HS-5 (cell line): ENCODE measurements at regions not wholly inside any gene's neighbourhood (a gene's known extent, or its start where the extent isn't known, plus 50 kb on each side); places are given as distances from the start of the nearest gene placed in this dataset.

Source experiments
- DNase-seq: peaks from one replicate; pipeline ENCODE4 v3.0.0-alpha.2; 2012; ENCODE audit warnings: low read depth

GRCh38 chr11:92796744-92797143, 172.7 kb upstream of the MTNR1B start:
- no peak for DNase-seq

GRCh38 chr11:92797874-92798273, 171.6 kb upstream of the MTNR1B start:
- DNase-seq = no peak

GRCh38 chr11:92801685-92802084, 167.8 kb upstream of the MTNR1B start:
- DNase-seq = no peak

GRCh38 chr11:92802644-92803043, 166.8 kb upstream of the MTNR1B start:
- DNase-seq = no peak

- DNase-seq = no peak
Observed at GRCh38 chr11:92803391-92803790, 166.1 kb upstream of the MTNR1B start.

GRCh38 chr11:92804388-92804966, 165.0 kb upstream of the MTNR1B start:
- no peak for DNase-seq

- DNase-seq = no peak
Observed at GRCh38 chr11:92808022-92808421, 161.4 kb upstream of the MTNR1B start.

GRCh38 chr11:92810423-92811064, 158.9 kb upstream of the MTNR1B start:
- no peak for DNase-seq

GRCh38 chr11:92811341-92811740, 158.1 kb upstream of the MTNR1B start:
- DNase-seq = no peak

GRCh38 chr11:92812841-92813240, 156.6 kb upstream of the MTNR1B start:
- no peak for DNase-seq

- no peak for DNase-seq
Observed at GRCh38 chr11:92819830-92820229, 149.6 kb upstream of the MTNR1B start.

- no peak for DNase-seq
Observed at GRCh38 chr11:92820860-92821259, 148.6 kb upstream of the MTNR1B start.

GRCh38 chr11:92822410-92822809, 147.0 kb upstream of the MTNR1B start:
- DNase-seq = no peak

GRCh38 chr11:92826136-92826535, 143.3 kb upstream of the MTNR1B start:
- DNase-seq = no peak

GRCh38 chr11:92826603-92827002, 142.8 kb upstream of the MTNR1B start:
- DNase-seq = no peak

- DNase-seq = no peak
Observed at GRCh38 chr11:92827132-92827531, 142.3 kb upstream of the MTNR1B start.

- no peak for DNase-seq
Observed at GRCh38 chr11:92828556-92828955, 140.9 kb upstream of the MTNR1B start.

- DNase-seq = no peak
Observed at GRCh38 chr11:92829121-92829520, 140.3 kb upstream of the MTNR1B start.

- DNase-seq = no peak
Observed at GRCh38 chr11:92829671-92830070, 139.8 kb upstream of the MTNR1B start.

- no peak for DNase-seq
Observed at GRCh38 chr11:92830377-92831155, 138.9 kb upstream of the MTNR1B start.

- no peak for DNase-seq
Observed at GRCh38 chr11:92834296-92835020, 135.0 kb upstream of the MTNR1B start.

- no peak for DNase-seq
Observed at GRCh38 chr11:92837595-92837994, 131.9 kb upstream of the MTNR1B start.
